Activated effector memory CD4-positive, alpha-beta T cell treated with Interleukin-2 at 50 U/mL for 16 hours (primary cell): ENCODE measurements at regions not wholly inside any gene's neighbourhood (a gene's known extent, or its start where the extent isn't known, plus 50 kb on each side); places are given as distances from the start of the nearest gene placed in this dataset.

ENCODE experiments used
- DNase-seq: peaks from one replicate; pipeline ENCODE4 v3.0.0-alpha.2; 2020

GRCh38 chr7:25559581-25560367, 331.5 kb upstream of the NPVF start:
- no peak for DNase-seq

GRCh38 chr7:25562673-25563182, 334.4 kb upstream of the NPVF start:
- no peak for DNase-seq

- no peak for DNase-seq
Observed at GRCh38 chr7:25565002-25565401, 336.7 kb upstream of the NPVF start.

DNA sequence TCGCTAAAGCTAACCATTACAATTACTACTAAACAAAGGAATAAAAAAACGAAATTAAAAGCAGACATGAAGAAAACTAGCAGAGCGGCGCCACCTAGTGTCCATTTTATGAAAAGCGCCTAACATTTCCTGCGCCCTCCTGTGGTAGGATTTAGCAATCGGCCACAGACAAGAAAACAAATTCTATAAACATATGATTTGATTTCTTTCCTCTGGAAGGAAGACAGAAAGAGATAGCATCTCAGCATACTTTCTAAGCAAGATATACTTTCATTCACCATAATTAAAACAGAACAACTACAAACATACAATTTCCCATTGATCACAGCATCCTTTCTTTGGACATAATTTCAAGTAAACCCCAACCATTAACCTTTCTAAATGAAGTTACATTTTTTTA, 337.7 kb upstream of the NPVF start:
- peak; percentile 49 for DNase-seq

DNA sequence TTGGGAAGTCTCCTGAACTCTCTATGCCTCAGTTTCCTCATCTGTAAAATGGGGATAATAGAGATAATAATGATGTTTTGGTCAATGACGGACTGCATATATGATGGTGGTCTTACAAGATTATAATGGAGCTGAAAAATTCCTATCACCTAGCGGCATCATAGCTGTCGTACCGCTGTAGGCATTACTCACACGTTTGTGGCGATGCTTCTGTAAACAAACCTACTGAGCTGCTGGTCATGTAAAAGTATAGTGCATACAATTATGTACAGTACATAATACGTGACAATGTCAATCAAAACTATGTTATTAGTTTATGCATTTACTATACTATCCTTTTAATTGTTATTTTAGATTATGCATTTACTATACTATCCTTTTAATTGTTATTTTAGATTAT, 339.1 kb upstream of the NPVF start:
- DNase-seq: no peak

DNA sequence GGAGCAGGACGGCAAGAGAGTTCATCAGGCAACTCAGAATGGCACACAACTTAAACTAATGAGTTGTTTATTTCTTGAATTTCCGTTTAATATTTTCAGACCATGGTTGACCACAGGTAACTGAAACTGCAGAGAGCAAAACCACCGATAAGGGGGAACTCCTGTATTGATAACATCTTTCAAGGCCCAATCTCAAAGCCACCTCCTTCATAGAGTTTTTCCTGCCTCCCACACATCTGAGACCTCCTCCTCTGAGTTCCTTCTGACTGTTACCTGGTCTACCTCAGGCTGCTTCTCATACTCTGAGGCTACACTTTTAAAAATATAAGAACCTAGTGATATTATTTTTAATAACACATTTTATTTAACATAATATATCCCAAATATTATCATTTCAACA, 341.5 kb upstream of the NPVF start:
- no peak for DNase-seq

GRCh38 chr7:25572423-25572822, 344.1 kb upstream of the NPVF start:
- no peak for DNase-seq

DNA sequence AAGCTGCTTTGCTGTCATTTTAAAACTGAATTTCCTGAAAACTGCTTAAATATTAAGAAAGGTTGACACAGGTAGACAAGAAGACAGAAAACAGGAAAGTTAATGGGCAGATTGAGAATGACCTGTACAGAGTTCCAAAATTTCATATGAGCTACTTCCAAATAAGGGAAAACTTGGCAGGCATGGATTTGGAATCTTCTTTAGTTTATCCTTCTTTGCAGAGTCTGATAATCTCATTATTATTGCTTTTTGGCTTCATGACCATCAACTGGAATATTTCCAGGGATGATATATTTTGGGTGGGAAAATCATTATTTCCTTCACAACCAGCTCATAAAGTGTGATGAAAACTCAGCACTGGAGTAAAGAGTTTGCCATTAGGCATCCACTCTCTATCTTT, 346.5 kb upstream of the NPVF start:
- no peak for DNase-seq

GRCh38 chr7:25575634-25576033, 347.3 kb upstream of the NPVF start:
- DNase-seq: no peak

- DNase-seq: no peak
Observed at GRCh38 chr7:25578991-25579777, 350.9 kb upstream of the NPVF start.

- DNase-seq: no peak
Observed at GRCh38 chr7:25579778-25580075, 351.4 kb upstream of the NPVF start.

DNA sequence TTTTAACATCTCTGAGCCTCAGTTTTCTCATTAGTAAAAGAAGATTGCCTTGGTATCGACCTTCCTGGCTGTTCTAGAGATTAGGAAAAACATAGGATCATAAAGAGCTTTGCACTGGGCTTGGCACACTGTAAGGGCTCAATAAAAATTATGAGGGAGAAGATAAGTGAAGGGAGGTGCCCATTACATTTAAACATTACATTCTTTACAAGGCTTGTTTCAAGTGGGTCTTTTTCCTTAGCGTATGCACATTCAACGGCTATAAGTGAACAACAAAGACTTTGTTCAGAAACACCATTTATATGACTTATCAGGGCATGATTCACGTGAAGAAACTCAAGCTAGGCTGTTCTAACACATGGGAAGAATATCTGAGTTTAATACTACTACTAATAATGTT, 351.9 kb upstream of the NPVF start:
- DNase-seq: no peak

- DNase-seq: no peak
Observed at GRCh38 chr7:25583621-25584020, 355.3 kb upstream of the NPVF start.

DNA sequence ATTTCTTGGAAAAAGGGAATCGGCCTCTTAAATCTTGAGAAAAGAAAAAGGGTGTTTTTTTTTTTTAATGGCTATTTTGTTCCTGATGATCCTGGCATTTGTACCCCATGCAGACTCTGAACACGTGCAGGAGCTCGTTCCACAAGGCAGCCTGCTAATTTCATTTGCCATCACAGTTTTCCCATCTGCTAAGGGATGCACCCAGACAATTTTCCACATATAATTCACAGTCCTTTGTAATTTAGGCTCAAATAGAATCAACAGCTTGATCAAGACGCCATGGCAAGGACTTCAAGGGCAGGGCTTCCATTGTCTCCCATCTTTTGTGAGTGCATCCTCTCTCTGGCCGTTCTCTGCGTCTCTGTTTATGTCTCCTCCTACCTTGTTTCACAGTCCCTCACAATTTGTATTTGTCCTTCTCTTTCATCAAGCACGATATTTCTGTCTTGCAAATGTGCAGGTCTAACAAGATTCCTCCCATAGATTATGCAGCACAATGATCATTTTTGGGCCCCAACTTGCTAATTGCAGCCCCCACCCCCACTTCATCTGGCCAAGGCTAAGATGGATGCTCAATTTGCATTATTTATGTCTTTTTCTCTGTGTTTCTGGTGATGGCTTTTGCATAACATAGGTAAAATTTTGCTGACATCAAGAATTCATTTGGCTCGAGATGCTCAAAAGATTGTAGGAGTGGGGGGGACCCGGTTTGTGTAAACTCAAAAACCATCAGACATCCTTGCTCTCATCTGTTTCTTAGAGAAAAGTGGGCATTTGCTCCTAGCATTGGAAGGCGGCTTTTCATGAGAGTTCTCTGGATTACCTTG, 356.0 kb upstream of the NPVF start:
- no peak for DNase-seq

DNA sequence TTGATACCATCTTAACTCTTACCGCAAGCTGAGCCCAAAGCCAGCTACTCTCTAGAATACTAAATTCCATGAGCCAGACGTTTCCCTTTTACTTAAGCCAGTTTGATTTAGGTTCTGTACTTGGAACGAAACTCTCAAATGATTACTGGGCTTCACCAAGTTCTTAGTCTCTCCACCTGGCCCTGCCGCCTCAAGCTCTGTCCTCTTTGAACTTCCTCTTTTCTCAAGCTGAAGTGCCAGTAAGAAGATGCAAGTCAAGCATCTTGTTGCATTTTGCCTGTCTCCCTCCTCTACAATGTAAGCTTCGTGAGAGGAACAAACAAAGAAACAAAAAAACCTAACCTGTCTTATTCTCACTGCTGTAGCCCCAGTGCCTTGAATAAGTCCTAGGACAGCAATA, 358.2 kb upstream of the NPVF start:
- no peak for DNase-seq

- DNase-seq: no peak
Observed at GRCh38 chr7:25594122-25594521, 365.8 kb upstream of the NPVF start.

GRCh38 chr7:25594728-25595127, 366.4 kb upstream of the NPVF start:
- DNase-seq: no peak

- no peak for DNase-seq
Observed at GRCh38 chr7:25595996-25596395, 367.7 kb upstream of the NPVF start.

DNA sequence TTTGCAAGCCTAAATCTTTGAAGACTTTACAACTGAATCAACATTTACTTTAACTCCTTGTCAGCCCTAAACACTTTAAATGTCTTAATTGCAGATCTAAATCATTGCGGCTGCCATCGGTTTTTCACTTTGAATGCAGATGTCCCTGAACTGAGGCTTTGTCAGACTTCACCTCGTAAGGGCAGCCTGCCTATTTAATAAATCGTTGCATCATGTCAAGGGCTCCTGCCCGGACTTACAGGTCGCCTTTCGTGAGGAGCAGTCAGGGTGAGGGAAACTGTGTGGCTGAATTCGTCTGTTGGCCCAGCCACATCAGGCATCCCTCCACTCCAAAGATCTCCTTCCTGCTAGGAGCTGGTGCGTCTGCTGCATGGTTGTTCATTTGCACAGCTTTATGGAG, 368.2 kb upstream of the NPVF start:
- no peak for DNase-seq

DNA sequence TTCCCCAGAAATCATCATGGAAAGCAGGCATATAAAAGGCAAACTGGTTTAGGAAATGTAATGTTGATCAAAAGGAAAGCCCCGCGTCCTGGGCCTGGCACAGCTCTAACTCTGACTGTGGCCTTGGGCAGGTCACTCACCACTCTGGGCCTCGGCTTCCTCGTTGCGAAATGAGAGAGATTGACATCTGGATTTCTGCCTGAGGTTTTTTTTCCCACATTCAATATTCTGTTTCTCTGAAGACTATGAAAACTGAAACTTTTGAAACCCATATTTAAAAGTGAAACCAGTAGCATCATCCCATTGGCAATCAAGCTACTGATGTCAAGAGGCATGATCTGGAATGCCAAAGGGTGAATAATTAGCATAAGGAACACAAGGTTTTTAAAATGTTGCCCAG, 369.7 kb upstream of the NPVF start:
- no peak for DNase-seq

GRCh38 chr7:25598765-25599164, 370.5 kb upstream of the NPVF start:
- DNase-seq: no peak

DNA sequence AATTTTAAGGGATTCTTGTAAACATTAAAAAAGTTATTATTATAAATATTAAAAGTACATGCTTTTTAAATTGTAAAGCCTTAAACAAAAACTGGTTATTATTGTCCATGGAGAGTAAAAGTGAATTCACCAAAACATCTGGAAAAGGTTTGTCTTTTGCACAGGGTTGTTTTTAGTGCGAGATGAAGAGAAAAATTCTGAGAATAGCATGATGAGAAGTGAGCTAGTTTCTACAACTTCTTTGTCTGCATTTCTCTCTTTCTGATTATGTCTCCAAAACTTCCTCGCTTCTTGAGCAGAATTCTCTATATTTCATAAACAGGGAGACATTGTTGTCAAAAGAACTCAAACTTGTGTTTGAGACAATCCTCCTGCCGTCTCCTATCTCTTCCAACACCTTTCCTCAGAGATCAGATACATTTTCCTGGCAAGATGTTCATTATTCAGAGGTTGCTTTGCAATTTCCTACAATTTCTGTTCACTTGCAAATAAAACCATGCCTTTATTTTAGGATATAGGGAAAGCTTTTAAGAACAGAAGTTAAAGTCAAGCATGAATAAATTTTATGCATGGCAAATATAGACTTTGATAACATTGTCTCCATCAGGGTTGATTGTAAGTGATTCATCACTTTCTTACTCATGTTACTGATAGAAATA, 372.1 kb upstream of the NPVF start:
- DNase-seq: no peak
